ENCODE measurements at regions not wholly inside any gene's neighbourhood (a gene's known extent, or its start where the extent isn't known, plus 50 kb on each side); places are given as distances from the start of the nearest gene placed in this dataset.

- H3K27me3 ChIP-seq (replicated peaks; ENCODE audit: control insufficient read depth, insufficient read depth, low read length): no peaks in the 10 kb centered on the region
- no peaks in the 10 kb centered on the region for H3K4me1 ChIP-seq (ENCODE audit: control insufficient read depth, insufficient read depth, low read length)
- no peak overlapping the region for H3K9ac ChIP-seq (ENCODE audit: low read length)
- no peak overlapping the region for H3K4me3 ChIP-seq (ENCODE audit: low read length)
- no peak for DNase-seq (ENCODE audit: low read depth)
- H3K36me3 ChIP-seq (ENCODE audit: control insufficient read depth, insufficient read depth, low read length, severe bottlenecking): no peaks in the 10 kb centered on the region
- H3K9me3 ChIP-seq (ENCODE audit: control insufficient read depth, low read length): no peaks in the 10 kb centered on the region
Measured at GRCh38 chr2:18213986-18214385, 335.5 kb downstream of the KCNS3 start.

DNA sequence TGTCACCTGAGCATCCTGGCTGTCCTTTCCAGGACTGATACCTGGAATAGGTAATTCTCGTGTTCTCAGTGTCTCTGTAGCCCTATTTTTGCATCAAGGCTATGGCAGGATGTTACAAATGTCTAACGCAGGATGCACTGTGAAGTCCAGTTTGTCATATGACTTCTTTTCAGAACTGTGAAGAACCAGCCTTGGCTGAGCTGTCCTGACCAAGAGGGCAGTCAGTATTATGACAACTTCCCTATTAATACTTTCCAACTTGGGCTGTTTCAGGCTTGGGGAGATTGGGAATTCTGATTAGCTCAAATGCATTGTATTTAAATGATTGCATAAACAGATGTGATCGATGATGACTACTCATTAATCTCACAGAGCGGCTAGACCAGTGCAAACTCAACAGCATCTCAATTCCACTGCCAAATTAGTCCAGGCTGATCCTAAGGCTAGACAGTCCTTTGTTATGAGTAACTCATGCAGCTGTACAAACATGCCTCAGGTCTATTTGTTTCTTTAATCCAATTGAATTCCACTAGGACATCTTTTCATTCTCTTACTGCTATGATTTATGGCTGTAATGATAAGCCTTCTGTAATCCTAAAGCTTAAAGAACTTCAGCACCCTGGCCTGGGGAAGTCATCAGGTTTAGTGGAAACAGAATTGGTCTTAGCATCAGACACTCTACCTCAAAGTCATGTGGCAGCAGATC is 331.6 kb downstream of the KCNS3 start:
- no peak overlapping the region for H3K4me3 ChIP-seq (ENCODE audit: low read length)
- no peaks in the 10 kb centered on the region for H3K9me3 ChIP-seq (ENCODE audit: control insufficient read depth, low read length)
- H3K27me3 ChIP-seq (replicated peaks; ENCODE audit: control insufficient read depth, insufficient read depth, low read length): no peaks in the 10 kb centered on the region
- H3K36me3 ChIP-seq (ENCODE audit: control insufficient read depth, insufficient read depth, low read length, severe bottlenecking): no peaks in the 10 kb centered on the region
- no peak overlapping the region for H3K9ac ChIP-seq (ENCODE audit: low read length)
- no peaks in the 10 kb centered on the region for H3K4me1 ChIP-seq (ENCODE audit: control insufficient read depth, insufficient read depth, low read length)
- DNase-seq (ENCODE audit: low read depth): peak; percentile 51

DNA sequence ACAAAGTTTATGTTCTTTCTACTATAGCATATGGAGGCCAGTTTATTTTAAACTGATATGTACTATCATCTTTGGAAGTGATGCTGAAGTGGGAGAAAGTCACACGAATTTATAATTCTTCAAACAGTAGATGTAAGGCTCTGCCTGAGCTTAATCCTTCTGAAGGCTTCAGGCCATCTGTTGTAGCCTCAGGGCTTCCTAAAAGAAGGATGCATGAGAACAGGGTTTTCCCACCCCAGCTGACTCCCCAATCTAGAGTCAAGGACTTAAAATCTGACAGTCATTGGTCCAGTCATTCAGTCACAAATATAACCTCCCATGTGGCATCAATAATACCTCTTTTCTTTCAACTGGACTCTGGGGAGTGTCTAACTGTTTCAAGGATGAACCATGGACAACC is 330.5 kb downstream of the KCNS3 start:
- Histone ChIP-seq H3K36me3 (ENCODE audit: control insufficient read depth, insufficient read depth, low read length, severe bottlenecking) (no peaks in the 10 kb centered on the region), H3K4me1 (ENCODE audit: control insufficient read depth, insufficient read depth, low read length) (no peaks in the 10 kb centered on the region), H3K9ac (ENCODE audit: low read length) (no peak overlapping the region), H3K4me3 (ENCODE audit: low read length) (no peak overlapping the region), H3K9me3 (ENCODE audit: control insufficient read depth, low read length) (no peaks in the 10 kb centered on the region), H3K27me3 (replicated peaks; ENCODE audit: control insufficient read depth, insufficient read depth, low read length) (no peaks in the 10 kb centered on the region)
- no peak for DNase-seq (ENCODE audit: low read depth)

- Histone ChIP-seq H3K9me3 (ENCODE audit: control insufficient read depth, low read length) (no peaks in the 10 kb centered on the region), H3K4me3 (ENCODE audit: low read length) (no peak overlapping the region), H3K4me1 (ENCODE audit: control insufficient read depth, insufficient read depth, low read length) (no peaks in the 10 kb centered on the region), H3K27me3 (replicated peaks; ENCODE audit: control insufficient read depth, insufficient read depth, low read length) (no peaks in the 10 kb centered on the region), H3K36me3 (ENCODE audit: control insufficient read depth, insufficient read depth, low read length, severe bottlenecking) (no peaks in the 10 kb centered on the region), H3K9ac (ENCODE audit: low read length) (no peak overlapping the region)
- no peak for DNase-seq (ENCODE audit: low read depth)
Measured at GRCh38 chr2:18200771-18201170, 322.3 kb downstream of the KCNS3 start.

DNA sequence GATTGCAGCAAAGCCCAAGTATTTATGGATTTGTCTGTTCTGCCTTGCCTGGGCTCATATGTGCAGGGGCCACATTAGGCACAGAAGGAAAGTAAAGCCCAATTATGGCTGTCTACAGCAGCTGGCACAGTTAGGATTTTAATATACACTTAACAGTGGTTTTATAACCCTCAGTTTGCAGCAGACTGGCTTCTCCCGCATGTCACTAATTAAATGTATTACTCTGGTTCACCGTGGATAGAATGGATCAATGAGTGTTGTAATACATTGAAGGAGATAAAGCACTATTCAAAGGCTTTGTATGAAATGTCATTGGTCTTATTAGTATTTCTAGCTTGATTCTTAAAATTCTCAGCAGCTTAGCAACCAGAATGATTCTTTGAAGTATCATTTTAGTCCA is 320.2 kb downstream of the KCNS3 start:
- H3K4me1 ChIP-seq (ENCODE audit: control insufficient read depth, insufficient read depth, low read length): no peaks in the 10 kb centered on the region
- H3K36me3 ChIP-seq (ENCODE audit: control insufficient read depth, insufficient read depth, low read length, severe bottlenecking): no peaks in the 10 kb centered on the region
- no peak overlapping the region for H3K9ac ChIP-seq (ENCODE audit: low read length)
- no peak overlapping the region for H3K4me3 ChIP-seq (ENCODE audit: low read length)
- no peak for DNase-seq (ENCODE audit: low read depth)
- no peaks in the 10 kb centered on the region for H3K9me3 ChIP-seq (ENCODE audit: control insufficient read depth, low read length)
- no peaks in the 10 kb centered on the region for H3K27me3 ChIP-seq (replicated peaks; ENCODE audit: control insufficient read depth, insufficient read depth, low read length)

- no peak for DNase-seq (ENCODE audit: low read depth)
- Histone ChIP-seq H3K9me3 (ENCODE audit: control insufficient read depth, low read length) (no peaks in the 10 kb centered on the region), H3K36me3 (ENCODE audit: control insufficient read depth, insufficient read depth, low read length, severe bottlenecking) (no peaks in the 10 kb centered on the region)
Measured at GRCh38 chr2:18194161-18194560, 315.7 kb downstream of the KCNS3 start.

DNA sequence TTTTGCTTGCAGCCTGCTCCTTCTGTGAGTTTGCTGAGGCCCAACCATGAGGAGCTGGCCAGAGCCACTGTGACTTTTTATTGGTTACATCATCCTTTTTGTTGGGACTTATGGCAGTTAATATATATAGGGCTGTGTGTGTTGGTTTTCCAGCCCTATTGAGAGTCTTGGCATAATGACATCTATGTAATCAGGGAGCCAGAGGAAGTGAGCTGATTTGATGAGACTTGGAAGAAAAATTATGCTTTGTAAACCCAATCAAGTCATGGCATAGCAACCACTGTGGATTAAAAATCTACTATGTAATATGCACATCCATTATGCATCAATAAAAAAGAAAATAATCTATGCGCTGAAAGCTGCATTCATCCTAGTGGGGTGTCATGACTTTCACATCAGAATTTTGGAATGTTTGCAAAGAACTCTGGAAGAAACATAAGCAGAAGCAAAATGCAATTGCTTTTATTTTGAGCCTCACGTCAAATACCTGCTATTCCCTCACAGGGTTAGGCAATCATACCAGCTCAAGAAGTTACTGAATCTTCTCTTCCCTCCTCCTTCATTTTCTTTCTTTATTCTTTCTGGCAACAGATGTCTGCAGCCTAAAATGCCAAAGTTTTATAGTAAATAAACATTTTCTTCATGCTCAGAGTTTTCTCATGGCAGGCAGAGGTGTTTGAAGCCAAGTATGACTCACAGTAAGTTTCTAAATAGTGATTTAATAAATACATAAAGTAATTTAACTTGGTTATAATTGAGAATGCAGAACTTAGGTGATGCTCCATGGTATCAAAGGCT is 308.5 kb downstream of the KCNS3 start:
- no peak overlapping the region for H3K4me3 ChIP-seq (ENCODE audit: low read length)
- H3K27me3 ChIP-seq (replicated peaks; ENCODE audit: control insufficient read depth, insufficient read depth, low read length): peaks cover 29% of the 10 kb centered on the region
- H3K9ac ChIP-seq (ENCODE audit: low read length): no peak overlapping the region
- H3K9me3 ChIP-seq (ENCODE audit: control insufficient read depth, low read length): no peaks in the 10 kb centered on the region
- no peaks in the 10 kb centered on the region for H3K4me1 ChIP-seq (ENCODE audit: control insufficient read depth, insufficient read depth, low read length)
- H3K36me3 ChIP-seq (ENCODE audit: control insufficient read depth, insufficient read depth, low read length, severe bottlenecking): no peaks in the 10 kb centered on the region
- peak; percentile 62 for DNase-seq (ENCODE audit: low read depth)

More at GRCh38 chr2:18194161-18194560, 315.7 kb downstream of the KCNS3 start:
- Histone ChIP-seq H3K4me3 (ENCODE audit: low read length) (no peak overlapping the region), H3K27me3 (replicated peaks; ENCODE audit: control insufficient read depth, insufficient read depth, low read length) (peaks cover 12% of the 10 kb centered on the region), H3K4me1 (ENCODE audit: control insufficient read depth, insufficient read depth, low read length) (no peaks in the 10 kb centered on the region), H3K9ac (ENCODE audit: low read length) (no peak overlapping the region)

GRCh38 chr2:18182861-18183260 is 304.4 kb downstream of the KCNS3 start:
- DNase-seq (ENCODE audit: low read depth): no peak
- Histone ChIP-seq H3K36me3 (ENCODE audit: control insufficient read depth, insufficient read depth, low read length, severe bottlenecking) (no peaks in the 10 kb centered on the region), H3K4me3 (ENCODE audit: low read length) (no peak overlapping the region), H3K27me3 (replicated peaks; ENCODE audit: control insufficient read depth, insufficient read depth, low read length) (peaks cover 16% of the 10 kb centered on the region), H3K9me3 (ENCODE audit: control insufficient read depth, low read length) (no peaks in the 10 kb centered on the region), H3K9ac (ENCODE audit: low read length) (no peak overlapping the region), H3K4me1 (ENCODE audit: control insufficient read depth, insufficient read depth, low read length) (no peaks in the 10 kb centered on the region)

GRCh38 chr2:18180912-18181311 is 302.4 kb downstream of the KCNS3 start:
- DNase-seq (ENCODE audit: low read depth): no peak
- Histone ChIP-seq H3K27me3 (replicated peaks; ENCODE audit: control insufficient read depth, insufficient read depth, low read length) (peaks cover 13% of the 10 kb centered on the region), H3K9ac (ENCODE audit: low read length) (no peak overlapping the region), H3K9me3 (ENCODE audit: control insufficient read depth, low read length) (no peaks in the 10 kb centered on the region), H3K4me3 (ENCODE audit: low read length) (no peak overlapping the region), H3K36me3 (ENCODE audit: control insufficient read depth, insufficient read depth, low read length, severe bottlenecking) (no peaks in the 10 kb centered on the region), H3K4me1 (ENCODE audit: control insufficient read depth, insufficient read depth, low read length) (no peaks in the 10 kb centered on the region)

GRCh38 chr2:18180031-18180610 is 301.7 kb downstream of the KCNS3 start:
- no peaks in the 10 kb centered on the region for H3K36me3 ChIP-seq (ENCODE audit: control insufficient read depth, insufficient read depth, low read length, severe bottlenecking)
- H3K9ac ChIP-seq (ENCODE audit: low read length): no peak overlapping the region
- peaks cover 13% of the 10 kb centered on the region for H3K27me3 ChIP-seq (replicated peaks; ENCODE audit: control insufficient read depth, insufficient read depth, low read length)
- H3K9me3 ChIP-seq (ENCODE audit: control insufficient read depth, low read length): no peaks in the 10 kb centered on the region
- no peak for DNase-seq (ENCODE audit: low read depth)
- H3K4me3 ChIP-seq (ENCODE audit: low read length): no peak overlapping the region
- H3K4me1 ChIP-seq (ENCODE audit: control insufficient read depth, insufficient read depth, low read length): no peaks in the 10 kb centered on the region

- H3K9me3 ChIP-seq (ENCODE audit: control insufficient read depth, low read length): no peaks in the 10 kb centered on the region
- H3K4me3 ChIP-seq (ENCODE audit: low read length): no peak overlapping the region
- DNase-seq (ENCODE audit: low read depth): peak; percentile 84
- no peak overlapping the region for H3K9ac ChIP-seq (ENCODE audit: low read length)
- no peaks in the 10 kb centered on the region for H3K4me1 ChIP-seq (ENCODE audit: control insufficient read depth, insufficient read depth, low read length)
- H3K36me3 ChIP-seq (ENCODE audit: control insufficient read depth, insufficient read depth, low read length, severe bottlenecking): no peaks in the 10 kb centered on the region
- peaks cover 13% of the 10 kb centered on the region for H3K27me3 ChIP-seq (replicated peaks; ENCODE audit: control insufficient read depth, insufficient read depth, low read length)
Measured at GRCh38 chr2:18178736-18179349, 300.4 kb downstream of the KCNS3 start.
